A673 (cell line): ENCODE measurements at regions not wholly inside any gene's neighbourhood (a gene's known extent, or its start where the extent isn't known, plus 50 kb on each side); places are given as distances from the start of the nearest gene placed in this dataset.
A peak's percentile ranks its signal among the peaks of the same experiment; 100 is the strongest.

ENCODE experiments used
- EZH2 ChIP-seq: fragments of 200-600 bp; sonication (generic); IDR thresholded peaks from 2 replicates; pipeline ENCODE4 v1.6.1; 2017; ENCODE audit warnings: borderline replicate concordance, low read depth, mild to moderate bottlenecking, mixed read lengths, antibody characterized with exemption, low read length; ENCODE audit not compliant: poor library complexity, severe bottlenecking
- TF ChIP-seq, protein P1 (sequence below): fragments of 300-800, 200-600 bp; sonication (generic); conservative IDR thresholded peaks from 2 replicates; pipeline ENCODE4 v1.5.1; 2017; ENCODE audit warnings: low read depth, mild to moderate bottlenecking, antibody characterized with exemption, low read length, moderate library complexity, mixed read lengths

DNA sequence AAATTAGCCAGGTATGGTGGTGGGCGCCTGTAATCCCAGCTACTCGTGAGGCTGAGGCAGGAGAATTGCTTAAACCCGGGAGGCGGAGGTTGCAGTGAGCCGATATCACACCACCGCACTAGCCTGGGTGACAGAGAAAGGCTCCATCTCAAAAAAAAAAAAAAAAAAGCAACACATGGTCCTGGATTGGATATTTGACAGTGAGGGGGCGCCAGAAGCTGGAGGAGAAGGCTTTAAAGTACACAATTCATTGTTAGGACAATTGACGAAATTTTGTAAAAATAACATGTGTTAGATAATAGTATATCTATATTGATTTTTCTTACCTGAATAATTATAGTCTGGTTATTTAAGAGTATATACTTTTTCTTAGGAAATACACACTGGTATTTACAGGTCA lies 50.2 kb upstream of the USP25 start:
- TF ChIP-seq, protein P1, sequence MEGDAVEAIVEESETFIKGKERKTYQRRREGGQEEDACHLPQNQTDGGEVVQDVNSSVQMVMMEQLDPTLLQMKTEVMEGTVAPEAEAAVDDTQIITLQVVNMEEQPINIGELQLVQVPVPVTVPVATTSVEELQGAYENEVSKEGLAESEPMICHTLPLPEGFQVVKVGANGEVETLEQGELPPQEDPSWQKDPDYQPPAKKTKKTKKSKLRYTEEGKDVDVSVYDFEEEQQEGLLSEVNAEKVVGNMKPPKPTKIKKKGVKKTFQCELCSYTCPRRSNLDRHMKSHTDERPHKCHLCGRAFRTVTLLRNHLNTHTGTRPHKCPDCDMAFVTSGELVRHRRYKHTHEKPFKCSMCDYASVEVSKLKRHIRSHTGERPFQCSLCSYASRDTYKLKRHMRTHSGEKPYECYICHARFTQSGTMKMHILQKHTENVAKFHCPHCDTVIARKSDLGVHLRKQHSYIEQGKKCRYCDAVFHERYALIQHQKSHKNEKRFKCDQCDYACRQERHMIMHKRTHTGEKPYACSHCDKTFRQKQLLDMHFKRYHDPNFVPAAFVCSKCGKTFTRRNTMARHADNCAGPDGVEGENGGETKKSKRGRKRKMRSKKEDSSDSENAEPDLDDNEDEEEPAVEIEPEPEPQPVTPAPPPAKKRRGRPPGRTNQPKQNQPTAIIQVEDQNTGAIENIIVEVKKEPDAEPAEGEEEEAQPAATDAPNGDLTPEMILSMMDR, result peak; percentile 41
- no peak for TF ChIP-seq EZH2
